Pulmonary artery endothelial cell (primary cell): ENCODE measurements at regions not wholly inside any gene's neighbourhood (a gene's known extent, or its start where the extent isn't known, plus 50 kb on each side); places are given as distances from the start of the nearest gene placed in this dataset.

Source experiments
- DNase-seq: peaks from one replicate; pipeline ENCODE4 v3.0.0-alpha.2; 2011; ENCODE audit warnings: low read depth, low spot score

- DNase-seq = no peak
These were observed 314.9 kb upstream of the TMTC1 start for GRCh38 chr12:30098677-30099076.

- DNase-seq = no peak
These were observed 311.8 kb upstream of the TMTC1 start for GRCh38 chr12:30095511-30095910.

GRCh38 chr12:30092983-30093617 is 309.4 kb upstream of the TMTC1 start:
- DNase-seq = no peak

- no peak for DNase-seq
These were observed 306.5 kb upstream of the TMTC1 start for GRCh38 chr12:30090258-30090657.

GRCh38 chr12:30088259-30088995 is 304.7 kb upstream of the TMTC1 start:
- no peak for DNase-seq

- no peak for DNase-seq
These were observed 298.6 kb upstream of the TMTC1 start for GRCh38 chr12:30082381-30082780.

GRCh38 chr12:30074916-30075315 is 291.2 kb upstream of the TMTC1 start:
- DNase-seq = no peak

- no peak for DNase-seq
These were observed 289.1 kb upstream of the TMTC1 start for GRCh38 chr12:30072824-30073223.

- no peak for DNase-seq
These were observed 283.4 kb upstream of the TMTC1 start for GRCh38 chr12:30067146-30067545.

GRCh38 chr12:30064906-30065305 is 281.2 kb upstream of the TMTC1 start:
- DNase-seq = no peak

- no peak for DNase-seq
These were observed 279.7 kb upstream of the TMTC1 start for GRCh38 chr12:30063435-30063945.

GRCh38 chr12:30048371-30048770 is 264.6 kb upstream of the TMTC1 start:
- no peak for DNase-seq

- DNase-seq = peak; percentile 39
These were observed 263.9 kb upstream of the TMTC1 start for GRCh38 chr12:30047516-30048254.

- DNase-seq = no peak
These were observed 262.6 kb upstream of the TMTC1 start for GRCh38 chr12:30046376-30046775.

- DNase-seq = no peak
These were observed 261.4 kb upstream of the TMTC1 start for GRCh38 chr12:30045171-30045570.

- DNase-seq = no peak
These were observed 260.5 kb upstream of the TMTC1 start for GRCh38 chr12:30044206-30044605.

- no peak for DNase-seq
These were observed 259.6 kb upstream of the TMTC1 start for GRCh38 chr12:30043151-30043847.

- DNase-seq = no peak
These were observed 257.4 kb upstream of the TMTC1 start for GRCh38 chr12:30041096-30041495.

- DNase-seq = no peak
These were observed 247.1 kb upstream of the TMTC1 start for GRCh38 chr12:30030693-30031374.

- peak; percentile 95 for DNase-seq
These were observed 243.0 kb upstream of the TMTC1 start for GRCh38 chr12:30026621-30027234.

GRCh38 chr12:30025317-30025716 is 241.6 kb upstream of the TMTC1 start:
- DNase-seq = no peak
